Omental fat pad (tissue), 3 donors: ENCODE measurements at regions not wholly inside any gene's neighbourhood (a gene's known extent, or its start where the extent isn't known, plus 50 kb on each side); places are given as distances from the start of the nearest gene placed in this dataset.

ENCODE experiments used
- ATAC-seq: fragments of 150-250 bp; one replicate; pipeline ENCODE4 v1.9.1; 2016; ENCODE audit warnings: mild to moderate bottlenecking, moderate library complexity; ENCODE audit not compliant: low FRiP score
- DNase-seq: peaks from one replicate; pipeline ENCODE4 v3.0.0-alpha.2; 2019; ENCODE audit warnings: low spot score
- TF ChIP-seq, protein P1 (sequence below), 3 donors: fragments of 450-650 bp; IDR thresholded peaks; one replicate each; pipeline ENCODE4 v1.5.1; 2016 to 2017; ENCODE audit warnings: antibody characterized with exemption in 3 of 3, mild to moderate bottlenecking in 3 of 3, moderate library complexity in 2 of 3

GRCh38 chr12:125742413-125742812 is 677.2 kb downstream of the AACS start:
- no peak for DNase-seq
- no peak for ATAC-seq
- TF ChIP-seq, protein P1, sequence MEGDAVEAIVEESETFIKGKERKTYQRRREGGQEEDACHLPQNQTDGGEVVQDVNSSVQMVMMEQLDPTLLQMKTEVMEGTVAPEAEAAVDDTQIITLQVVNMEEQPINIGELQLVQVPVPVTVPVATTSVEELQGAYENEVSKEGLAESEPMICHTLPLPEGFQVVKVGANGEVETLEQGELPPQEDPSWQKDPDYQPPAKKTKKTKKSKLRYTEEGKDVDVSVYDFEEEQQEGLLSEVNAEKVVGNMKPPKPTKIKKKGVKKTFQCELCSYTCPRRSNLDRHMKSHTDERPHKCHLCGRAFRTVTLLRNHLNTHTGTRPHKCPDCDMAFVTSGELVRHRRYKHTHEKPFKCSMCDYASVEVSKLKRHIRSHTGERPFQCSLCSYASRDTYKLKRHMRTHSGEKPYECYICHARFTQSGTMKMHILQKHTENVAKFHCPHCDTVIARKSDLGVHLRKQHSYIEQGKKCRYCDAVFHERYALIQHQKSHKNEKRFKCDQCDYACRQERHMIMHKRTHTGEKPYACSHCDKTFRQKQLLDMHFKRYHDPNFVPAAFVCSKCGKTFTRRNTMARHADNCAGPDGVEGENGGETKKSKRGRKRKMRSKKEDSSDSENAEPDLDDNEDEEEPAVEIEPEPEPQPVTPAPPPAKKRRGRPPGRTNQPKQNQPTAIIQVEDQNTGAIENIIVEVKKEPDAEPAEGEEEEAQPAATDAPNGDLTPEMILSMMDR (IDR thresholded peaks at IDR 0.05) = no peak

DNA sequence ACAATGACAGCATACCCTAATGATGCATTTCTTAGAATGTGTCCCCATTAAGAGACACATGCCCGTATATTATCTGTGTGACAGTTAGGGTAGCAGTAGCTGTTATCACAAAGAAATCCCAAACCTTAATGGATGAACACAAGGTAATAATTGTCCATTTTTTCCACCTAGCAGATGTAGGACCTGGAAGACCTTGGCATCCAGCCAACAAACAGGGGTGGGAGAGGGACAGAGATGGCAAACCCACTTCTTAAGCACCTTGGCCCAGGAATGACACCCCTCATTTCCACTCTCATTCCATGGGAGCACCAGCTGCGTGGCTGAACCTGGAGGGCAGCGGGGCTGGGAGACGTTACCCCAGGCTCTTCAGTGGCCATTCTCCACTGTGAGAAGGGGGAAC is 679.0 kb downstream of the AACS start:
- ATAC-seq (no peak), DNase-seq (no peak)
- TF ChIP-seq, protein P1 (IDR thresholded peaks at IDR 0.05) = no peak

DNA sequence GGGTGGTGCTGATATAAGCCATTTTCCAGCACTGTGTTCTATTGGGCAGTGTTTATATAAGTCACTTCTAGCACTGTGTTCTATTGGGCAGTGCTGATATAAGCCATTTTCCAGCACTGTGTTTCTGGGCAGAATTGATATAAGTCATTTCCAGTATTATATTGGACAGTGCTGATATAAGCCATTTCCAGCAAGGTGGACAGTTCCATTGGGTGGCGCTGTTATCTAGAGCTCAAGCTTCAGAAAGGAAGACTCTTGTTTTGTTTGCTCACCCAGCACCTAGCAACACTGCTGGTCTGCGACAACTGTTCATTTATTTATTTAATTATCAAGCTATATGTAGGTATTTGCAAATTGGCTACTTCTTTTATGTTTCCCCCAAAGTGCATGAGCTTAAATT is 690.3 kb downstream of the AACS start:
- TF ChIP-seq, protein P1 (IDR thresholded peaks at IDR 0.05) = no peak
- ATAC-seq (no peak), DNase-seq (no peak)

DNA sequence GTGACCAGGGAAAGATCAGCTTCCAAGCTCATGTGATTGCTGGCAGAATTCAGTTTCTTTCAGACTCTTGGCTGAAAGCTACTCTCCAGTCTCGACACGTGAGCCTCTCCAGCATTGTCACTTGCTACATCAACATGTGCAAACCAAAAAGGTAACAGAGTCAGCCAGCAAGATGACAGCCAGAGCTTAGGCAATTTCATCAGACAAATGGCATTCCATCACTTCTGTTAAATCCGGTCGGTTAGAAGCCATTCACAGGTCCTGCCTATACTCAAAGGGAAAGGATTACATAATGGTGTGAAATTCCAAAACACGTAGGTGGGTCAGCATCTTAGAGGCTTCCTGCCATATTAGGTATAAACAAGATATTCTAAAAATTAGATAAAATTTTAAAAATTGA is 700.9 kb downstream of the AACS start:
- ATAC-seq (no peak), DNase-seq (no peak)
- TF ChIP-seq, protein P1 (IDR thresholded peaks at IDR 0.05) = no peak

DNA sequence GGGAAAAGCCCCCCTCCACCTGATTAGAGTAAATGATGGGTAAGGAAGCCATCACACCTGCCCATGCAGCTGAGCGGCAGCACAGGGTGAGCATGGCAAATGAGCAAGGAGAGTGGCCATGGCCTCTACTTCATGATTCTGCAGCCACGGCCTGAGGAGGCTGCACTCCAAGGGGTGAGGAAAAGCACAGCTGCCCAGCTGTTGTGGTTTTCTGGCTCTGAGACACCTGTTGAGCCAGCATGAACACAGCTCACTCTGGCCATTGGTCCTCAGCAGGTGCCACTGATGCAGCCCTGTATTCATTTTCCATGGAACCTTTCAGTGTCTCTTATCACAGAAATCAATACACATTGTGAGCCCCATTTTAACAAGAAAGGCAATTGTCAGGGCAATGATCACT is 707.2 kb downstream of the AACS start:
- no peak for DNase-seq
- TF ChIP-seq, protein P1 (IDR thresholded peaks at IDR 0.05) = no peak
- ATAC-seq = no peak

DNA sequence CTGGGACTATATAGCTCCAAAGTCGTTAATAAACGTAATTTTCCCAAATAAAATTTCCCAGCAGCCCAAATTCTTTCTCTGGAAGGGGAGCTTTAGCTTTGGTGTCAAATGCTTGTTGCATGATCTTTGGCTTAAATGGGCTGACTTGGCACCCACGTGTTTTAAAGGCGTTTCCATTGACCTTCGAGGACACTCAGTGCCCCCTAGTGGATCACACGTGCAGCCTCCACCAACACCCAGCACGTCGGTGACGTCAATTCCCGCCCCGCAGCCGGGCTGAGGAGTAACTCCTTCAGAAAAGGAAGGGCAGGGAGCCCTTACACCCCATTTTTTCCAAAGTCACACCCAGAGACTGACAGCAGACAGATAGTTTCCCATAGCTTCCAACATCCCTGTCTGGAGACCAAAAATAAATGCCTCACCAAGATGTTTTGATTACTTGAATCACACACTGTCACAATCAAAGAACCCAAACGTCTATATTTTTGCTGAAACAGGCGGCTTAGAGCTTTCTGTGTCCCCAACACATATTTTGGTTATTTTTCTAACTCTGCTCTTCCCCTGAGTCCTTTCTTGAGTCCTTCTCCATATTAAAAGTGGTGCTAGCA is 707.9 kb downstream of the AACS start:
- TF ChIP-seq, protein P1 (IDR thresholded peaks at IDR 0.05) = no peak
- no peak for DNase-seq
- no peak for ATAC-seq

- TF ChIP-seq, protein P1 (IDR thresholded peaks at IDR 0.05) = no peak
- ATAC-seq (no peak), DNase-seq (no peak)
Measured at GRCh38 chr12:125775507-125775906, 710.3 kb downstream of the AACS start.
